B cell (primary cell): ENCODE measurements at regions not wholly inside any gene's neighbourhood (a gene's known extent, or its start where the extent isn't known, plus 50 kb on each side); places are given as distances from the start of the nearest gene placed in this dataset.

Source experiments
- EZH2 ChIP-seq: IDR thresholded peaks from 2 replicates; pipeline ENCODE4 v1.6.1; 2012; ENCODE audit warnings: borderline replicate concordance, low read depth, mild to moderate bottlenecking, moderate library complexity, low read length; ENCODE audit not compliant: insufficient read depth, poor library complexity, severe bottlenecking
- TF ChIP-seq, protein P1 (sequence below): fragments of 200-600 bp; IDR thresholded peaks from one replicate; pipeline ENCODE4 v1.8.0; 2022; ENCODE audit warnings: antibody characterized with exemption, mild to moderate bottlenecking

- TF ChIP-seq, protein P1, sequence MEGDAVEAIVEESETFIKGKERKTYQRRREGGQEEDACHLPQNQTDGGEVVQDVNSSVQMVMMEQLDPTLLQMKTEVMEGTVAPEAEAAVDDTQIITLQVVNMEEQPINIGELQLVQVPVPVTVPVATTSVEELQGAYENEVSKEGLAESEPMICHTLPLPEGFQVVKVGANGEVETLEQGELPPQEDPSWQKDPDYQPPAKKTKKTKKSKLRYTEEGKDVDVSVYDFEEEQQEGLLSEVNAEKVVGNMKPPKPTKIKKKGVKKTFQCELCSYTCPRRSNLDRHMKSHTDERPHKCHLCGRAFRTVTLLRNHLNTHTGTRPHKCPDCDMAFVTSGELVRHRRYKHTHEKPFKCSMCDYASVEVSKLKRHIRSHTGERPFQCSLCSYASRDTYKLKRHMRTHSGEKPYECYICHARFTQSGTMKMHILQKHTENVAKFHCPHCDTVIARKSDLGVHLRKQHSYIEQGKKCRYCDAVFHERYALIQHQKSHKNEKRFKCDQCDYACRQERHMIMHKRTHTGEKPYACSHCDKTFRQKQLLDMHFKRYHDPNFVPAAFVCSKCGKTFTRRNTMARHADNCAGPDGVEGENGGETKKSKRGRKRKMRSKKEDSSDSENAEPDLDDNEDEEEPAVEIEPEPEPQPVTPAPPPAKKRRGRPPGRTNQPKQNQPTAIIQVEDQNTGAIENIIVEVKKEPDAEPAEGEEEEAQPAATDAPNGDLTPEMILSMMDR, result no peak
- no peak for TF ChIP-seq EZH2
Measured at GRCh38 chr11:42901084-42901483, 410.7 kb upstream of the API5 start.
